Kidney epithelial cell (primary cell): ENCODE measurements at regions not wholly inside any gene's neighbourhood (a gene's known extent, or its start where the extent isn't known, plus 50 kb on each side); places are given as distances from the start of the nearest gene placed in this dataset.
A peak's percentile ranks its signal among the peaks of the same experiment; 100 is the strongest.

ENCODE experiments used
- DNase-seq: peaks from one replicate; pipeline ENCODE4 v3.0.0-alpha.2; 2010; ENCODE audit warnings: low read depth
- H3K27me3 ChIP-seq: 2 replicates; pipeline ENCODE4 v1.6.0; 2011; ENCODE audit warnings: low read length; ENCODE audit not compliant: control insufficient read depth, insufficient read depth
- H3K36me3 ChIP-seq: 2 replicates; pipeline ENCODE4 v1.5.1; 2011; ENCODE audit warnings: low read length; ENCODE audit not compliant: control insufficient read depth, insufficient read depth
- H3K4me3 ChIP-seq: 2 replicates; pipeline ENCODE4 v1.5.1; 2011; ENCODE audit warnings: low read depth, mild to moderate bottlenecking, control low read depth, low read length
- TF ChIP-seq, protein P1 (sequence below): IDR thresholded peaks from 2 replicates; pipeline ENCODE4 v1.5.1; 2011; ENCODE audit warnings: mild to moderate bottlenecking, moderate library complexity, low read length, control low read depth, inconsistent platforms; ENCODE audit not compliant: insufficient read depth, poor library complexity, severe bottlenecking

DNA sequence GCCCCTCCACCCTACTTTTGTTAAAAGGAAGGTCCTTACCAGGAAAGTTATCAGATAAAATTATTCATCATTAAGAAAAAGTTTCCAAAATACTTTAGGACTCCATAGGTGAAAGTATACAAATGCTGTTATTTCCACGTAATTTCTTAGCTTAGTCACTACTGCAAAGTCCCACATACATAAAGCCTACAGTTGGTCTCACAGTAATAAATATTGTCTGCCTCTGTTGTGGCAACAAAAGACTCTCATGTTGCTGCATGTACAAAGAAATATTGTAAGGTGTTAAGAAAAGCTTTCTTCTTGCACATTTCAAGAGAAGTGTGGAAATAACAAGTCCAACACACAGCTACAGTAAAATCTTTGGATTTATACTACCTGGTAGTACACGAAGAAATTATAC is 102.4 kb upstream of the DST start:
- H3K36me3 ChIP-seq, result no peaks in the 10 kb centered on the region
- no peak overlapping the region for H3K4me3 ChIP-seq
- no peaks in the 10 kb centered on the region for H3K27me3 ChIP-seq
- TF ChIP-seq, protein P1, sequence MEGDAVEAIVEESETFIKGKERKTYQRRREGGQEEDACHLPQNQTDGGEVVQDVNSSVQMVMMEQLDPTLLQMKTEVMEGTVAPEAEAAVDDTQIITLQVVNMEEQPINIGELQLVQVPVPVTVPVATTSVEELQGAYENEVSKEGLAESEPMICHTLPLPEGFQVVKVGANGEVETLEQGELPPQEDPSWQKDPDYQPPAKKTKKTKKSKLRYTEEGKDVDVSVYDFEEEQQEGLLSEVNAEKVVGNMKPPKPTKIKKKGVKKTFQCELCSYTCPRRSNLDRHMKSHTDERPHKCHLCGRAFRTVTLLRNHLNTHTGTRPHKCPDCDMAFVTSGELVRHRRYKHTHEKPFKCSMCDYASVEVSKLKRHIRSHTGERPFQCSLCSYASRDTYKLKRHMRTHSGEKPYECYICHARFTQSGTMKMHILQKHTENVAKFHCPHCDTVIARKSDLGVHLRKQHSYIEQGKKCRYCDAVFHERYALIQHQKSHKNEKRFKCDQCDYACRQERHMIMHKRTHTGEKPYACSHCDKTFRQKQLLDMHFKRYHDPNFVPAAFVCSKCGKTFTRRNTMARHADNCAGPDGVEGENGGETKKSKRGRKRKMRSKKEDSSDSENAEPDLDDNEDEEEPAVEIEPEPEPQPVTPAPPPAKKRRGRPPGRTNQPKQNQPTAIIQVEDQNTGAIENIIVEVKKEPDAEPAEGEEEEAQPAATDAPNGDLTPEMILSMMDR, result no peak
- no peak for DNase-seq

DNA sequence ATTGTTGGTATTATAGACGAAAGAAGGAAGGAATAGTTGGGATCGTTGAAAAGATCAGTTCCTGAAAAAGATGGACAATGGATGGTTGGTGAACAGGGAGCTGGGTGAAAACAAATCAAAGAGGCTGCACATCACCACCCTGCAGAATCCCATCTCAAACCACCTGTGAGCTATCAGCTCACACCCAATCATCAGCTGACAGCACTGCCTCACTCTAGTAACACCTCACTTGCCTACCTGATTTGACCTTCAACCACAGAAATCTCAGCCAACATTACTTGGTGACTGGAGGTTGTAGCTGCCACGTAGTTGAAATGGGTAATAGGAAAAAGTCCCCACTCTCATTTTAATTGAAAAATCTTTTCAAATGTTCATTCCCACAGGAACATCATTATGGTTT is 101.8 kb upstream of the DST start:
- H3K36me3 ChIP-seq, result no peaks in the 10 kb centered on the region
- H3K27me3 ChIP-seq, result no peaks in the 10 kb centered on the region
- no peak overlapping the region for H3K4me3 ChIP-seq
- no peak for DNase-seq
- TF ChIP-seq, protein P1, result no peak

DNA sequence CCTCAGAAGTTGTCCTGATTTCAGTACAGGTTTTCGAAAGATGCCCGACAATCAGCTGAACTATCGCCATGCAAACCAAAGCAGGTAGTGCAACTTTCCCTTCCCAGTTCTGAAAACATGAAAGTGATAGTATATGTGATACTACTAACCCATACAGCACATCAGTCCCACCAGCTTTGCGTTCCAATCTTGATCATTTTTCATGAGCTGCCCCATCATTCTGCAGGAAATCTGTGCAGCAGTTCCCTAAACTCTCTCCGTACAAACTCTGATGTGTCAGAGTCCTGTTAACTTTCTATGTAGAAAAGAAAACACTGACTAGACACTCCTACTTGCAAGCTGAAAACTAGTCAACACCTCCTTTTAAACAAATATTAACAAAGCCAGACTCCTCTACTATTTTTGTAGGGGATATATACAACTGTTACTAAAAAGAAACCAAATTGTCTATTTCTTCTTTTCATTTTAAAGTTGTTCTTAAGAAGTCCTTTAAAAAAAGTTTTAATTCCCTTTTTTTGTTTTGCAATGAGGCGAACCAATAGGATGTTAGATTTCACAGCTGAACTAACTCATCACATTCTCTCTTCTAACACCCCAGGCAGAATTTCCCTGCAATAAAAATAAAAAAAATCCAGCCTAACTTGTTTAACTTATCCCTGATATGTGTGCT is 99.6 kb upstream of the DST start:
- Histone ChIP-seq H3K27me3 (no peaks in the 10 kb centered on the region), H3K36me3 (no peaks in the 10 kb centered on the region), H3K4me3 (peak overlapping the region; percentile 34)
- TF ChIP-seq, protein P1, result no peak
- DNase-seq, result no peak

- H3K27me3 ChIP-seq, result no peaks in the 10 kb centered on the region
- H3K36me3 ChIP-seq, result no peaks in the 10 kb centered on the region
- no peak overlapping the region for H3K4me3 ChIP-seq
- no peak for DNase-seq
- TF ChIP-seq, protein P1, result no peak
Observed at GRCh38 chr6:56741472-56741871, 98.8 kb upstream of the DST start.

- no peak for DNase-seq
- TF ChIP-seq, protein P1, result no peak
Observed at GRCh38 chr6:56739836-56740815, 97.4 kb upstream of the DST start.

GRCh38 chr6:56736804-56737203 is 94.1 kb upstream of the DST start:
- TF ChIP-seq, protein P1, result no peak
- DNase-seq, result no peak
- Histone ChIP-seq H3K27me3 (no peaks in the 10 kb centered on the region), H3K4me3 (no peak overlapping the region), H3K36me3 (no peaks in the 10 kb centered on the region)

More at GRCh38 chr6:56739836-56740815, 97.4 kb upstream of the DST start:
- H3K36me3 ChIP-seq, result no peaks in the 10 kb centered on the region
- no peak overlapping the region for H3K4me3 ChIP-seq
- no peaks in the 10 kb centered on the region for H3K27me3 ChIP-seq
